Astrocyte of the cerebellum (primary cell): ENCODE measurements at regions not wholly inside any gene's neighbourhood (a gene's known extent, or its start where the extent isn't known, plus 50 kb on each side); places are given as distances from the start of the nearest gene placed in this dataset.

Experiments
- DNase-seq: peaks from one replicate; pipeline ENCODE4 v3.0.0-alpha.2; 2011; ENCODE audit warnings: low read depth
- H3K4me3 ChIP-seq: 2 replicates; pipeline ENCODE4 v1.5.1; 2011; ENCODE audit warnings: mild to moderate bottlenecking, low read depth, low read length, moderate library complexity
- in situ Hi-C: cut with HindIII; loops from 2 replicates; pipeline ENCODE4 v1.10.0; 2017; ENCODE audit warnings: low sequenced_read_pairs
- TF ChIP-seq, protein P1 (sequence below): IDR thresholded peaks from 2 replicates; pipeline ENCODE4 v1.5.1; 2012; ENCODE audit warnings: low read length, low read depth, moderate library complexity, mild to moderate bottlenecking; ENCODE audit errors: missing control alignments

DNA sequence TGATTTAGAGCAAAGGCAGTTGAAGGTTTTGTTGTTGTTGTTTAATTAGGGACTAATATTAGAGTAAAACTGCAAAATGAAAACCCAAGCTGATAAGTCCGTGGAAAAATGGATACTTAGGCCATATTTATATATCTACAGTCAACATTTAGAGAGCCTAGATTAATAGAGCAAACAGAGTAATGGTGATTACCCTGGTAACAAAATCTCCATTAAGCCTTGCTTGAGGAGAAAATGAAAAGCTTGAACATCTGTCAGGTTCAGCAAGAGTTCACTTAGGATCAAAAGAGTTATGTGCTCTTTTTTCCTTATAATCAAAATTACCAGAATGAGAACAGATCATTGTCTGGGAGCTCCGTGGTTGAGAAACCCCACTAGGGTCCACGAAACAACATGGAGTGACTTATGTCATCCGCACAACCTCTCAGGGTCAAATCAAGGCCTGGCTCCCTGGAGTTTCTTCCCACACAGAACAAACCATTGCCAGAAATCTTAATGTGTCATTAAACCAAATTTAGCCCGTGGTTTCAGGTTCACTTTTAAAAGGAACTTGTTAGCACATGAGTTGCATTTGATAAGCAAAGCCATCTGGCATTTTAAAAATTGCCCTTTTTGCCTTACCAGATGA lies 381.2 kb downstream of the GABRB3 start:
- H3K4me3 ChIP-seq = no peak overlapping the region
- TF ChIP-seq, protein P1, sequence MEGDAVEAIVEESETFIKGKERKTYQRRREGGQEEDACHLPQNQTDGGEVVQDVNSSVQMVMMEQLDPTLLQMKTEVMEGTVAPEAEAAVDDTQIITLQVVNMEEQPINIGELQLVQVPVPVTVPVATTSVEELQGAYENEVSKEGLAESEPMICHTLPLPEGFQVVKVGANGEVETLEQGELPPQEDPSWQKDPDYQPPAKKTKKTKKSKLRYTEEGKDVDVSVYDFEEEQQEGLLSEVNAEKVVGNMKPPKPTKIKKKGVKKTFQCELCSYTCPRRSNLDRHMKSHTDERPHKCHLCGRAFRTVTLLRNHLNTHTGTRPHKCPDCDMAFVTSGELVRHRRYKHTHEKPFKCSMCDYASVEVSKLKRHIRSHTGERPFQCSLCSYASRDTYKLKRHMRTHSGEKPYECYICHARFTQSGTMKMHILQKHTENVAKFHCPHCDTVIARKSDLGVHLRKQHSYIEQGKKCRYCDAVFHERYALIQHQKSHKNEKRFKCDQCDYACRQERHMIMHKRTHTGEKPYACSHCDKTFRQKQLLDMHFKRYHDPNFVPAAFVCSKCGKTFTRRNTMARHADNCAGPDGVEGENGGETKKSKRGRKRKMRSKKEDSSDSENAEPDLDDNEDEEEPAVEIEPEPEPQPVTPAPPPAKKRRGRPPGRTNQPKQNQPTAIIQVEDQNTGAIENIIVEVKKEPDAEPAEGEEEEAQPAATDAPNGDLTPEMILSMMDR = no peak
- DNase-seq = no peak
- in situ Hi-C loops = loop anchor here (25.0 kb wide), 1 partner anchor 121 kb away; no protein-coding TSS in a partner anchor

DNA sequence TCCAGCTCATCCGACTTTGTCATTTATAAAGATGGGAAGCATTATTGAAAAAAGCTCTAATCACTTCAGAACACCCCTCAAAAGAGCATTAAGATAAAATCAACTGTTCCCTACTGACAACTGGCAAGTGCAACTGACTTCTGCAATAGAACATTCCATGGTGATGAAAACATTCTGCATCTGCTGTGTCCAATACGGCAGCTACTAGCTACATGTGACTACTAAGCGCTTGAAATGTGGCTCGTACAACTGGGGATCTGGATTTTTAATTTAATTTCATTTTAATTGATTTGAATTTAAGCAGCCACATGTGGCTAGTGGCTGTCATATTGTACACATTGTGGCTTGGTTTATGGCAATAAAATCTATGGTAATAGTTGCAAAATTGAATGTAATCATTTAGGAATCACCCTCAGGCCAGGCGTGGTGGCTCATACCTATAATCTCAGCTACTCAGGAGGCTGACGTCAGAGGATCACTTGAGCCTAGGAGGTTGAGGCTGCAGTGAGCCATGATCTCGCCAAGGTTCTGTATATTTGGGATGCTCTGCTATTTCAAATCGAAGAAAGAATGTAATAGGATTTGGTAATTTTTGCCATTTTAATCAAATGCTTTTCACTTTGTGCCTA lies 390.3 kb downstream of the GABRB3 start:
- H3K4me3 ChIP-seq = no peak overlapping the region
- no peak for DNase-seq
- in situ Hi-C loops = loop anchor here (25.0 kb wide), 1 partner anchor 130 kb away; no protein-coding TSS in a partner anchor
- TF ChIP-seq, protein P1 = no peak

DNA sequence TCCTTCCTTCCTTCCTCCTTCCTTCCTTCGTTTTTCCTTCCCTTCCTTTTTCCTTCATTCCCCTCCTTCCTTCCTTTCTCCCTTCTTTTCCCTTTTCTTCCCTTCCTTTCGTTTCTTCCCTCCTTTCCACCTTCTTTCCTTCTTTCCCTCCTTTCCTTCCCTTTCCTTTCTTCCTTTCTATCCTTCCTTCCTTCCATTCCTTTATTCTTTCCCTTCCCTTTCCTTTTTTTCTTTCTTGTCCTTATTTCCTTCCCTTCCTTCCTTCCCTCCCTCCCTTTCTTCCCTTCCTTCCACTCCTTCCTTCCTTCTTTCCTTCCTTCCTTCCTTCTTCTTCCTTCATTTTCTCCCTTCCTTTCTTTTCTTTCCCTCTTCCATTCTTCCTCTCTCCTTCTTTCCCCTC lies 394.6 kb downstream of the GABRB3 start:
- no peak for DNase-seq
- in situ Hi-C loops = loop anchor here (25.0 kb wide), 1 partner anchor 134 kb away; no protein-coding TSS in a partner anchor
- no peak overlapping the region for H3K4me3 ChIP-seq
- TF ChIP-seq, protein P1 = no peak

GRCh38 chr15:26376243-26376642 lies 396.6 kb downstream of the GABRB3 start:
- TF ChIP-seq, protein P1 = no peak
- H3K4me3 ChIP-seq = no peak overlapping the region
- no peak for DNase-seq
- in situ Hi-C loops = loop anchor here (25.0 kb wide), 1 partner anchor 136 kb away; no protein-coding TSS in a partner anchor

GRCh38 chr15:26374806-26375205 lies 398.1 kb downstream of the GABRB3 start:
- in situ Hi-C loops = loop anchor here (25.0 kb wide), 2 partner anchors 137 to 213 kb away; no protein-coding TSS in a partner anchor
- no peak for DNase-seq
- H3K4me3 ChIP-seq = no peak overlapping the region
- TF ChIP-seq, protein P1 = no peak

DNA sequence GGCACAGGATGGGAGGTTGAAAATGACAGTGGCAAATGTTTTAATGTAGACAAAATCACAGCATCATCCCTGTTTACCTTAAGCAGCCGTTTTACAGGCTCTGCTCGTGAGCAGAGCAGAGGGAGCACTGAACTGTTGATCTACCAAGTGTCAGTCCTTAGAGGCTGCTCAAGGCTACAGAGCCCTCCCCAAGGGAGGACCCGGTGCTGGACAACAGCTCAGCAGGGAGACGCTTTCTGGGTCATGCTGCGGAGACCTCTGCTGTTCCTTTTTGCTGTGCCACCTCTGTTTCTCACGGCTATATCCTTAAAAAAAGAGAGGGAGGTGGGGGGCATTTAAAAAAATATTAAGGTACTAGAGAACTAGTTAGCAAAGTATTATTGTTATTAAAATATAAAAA lies 400.2 kb downstream of the GABRB3 start:
- TF ChIP-seq, protein P1 = no peak
- in situ Hi-C loops = loop anchor here (25.0 kb wide), 1 partner anchor 210 kb away; no protein-coding TSS in a partner anchor
- H3K4me3 ChIP-seq = no peak overlapping the region
- no peak for DNase-seq
